Retinal pigment epithelial cell (primary cell): ENCODE measurements at regions not wholly inside any gene's neighbourhood (a gene's known extent, or its start where the extent isn't known, plus 50 kb on each side); places are given as distances from the start of the nearest gene placed in this dataset.
A peak's percentile ranks its signal among the peaks of the same experiment; 100 is the strongest.
"Not testable (repeated sequence)": the region's sequence is repeated elsewhere in the genome, so short reads cannot be mapped to it uniquely, and the experiment has no call there.

ENCODE experiments used
- DNase-seq: peaks from one replicate; pipeline ENCODE4 v3.0.0-alpha.2; 2010; ENCODE audit warnings: low read depth
- H3K4me3 ChIP-seq: 2 replicates; pipeline ENCODE4 v1.5.1; 2011; ENCODE audit warnings: mild to moderate bottlenecking, low read length, control low read depth, moderate library complexity
- CTCF ChIP-seq: conservative IDR thresholded peaks from 2 replicates; pipeline ENCODE4 v1.5.1; 2011; ENCODE audit warnings: low read depth, low read length, control low read depth, inconsistent platforms

GRCh38 chr2:95654897-95655296 is 63.1 kb downstream of the TRIM43 start:
- DNase-seq = not testable (repeated sequence)

GRCh38 chr2:95656553-95656952 is 64.8 kb downstream of the TRIM43 start:
- not testable (repeated sequence) for DNase-seq, H3K4me3 ChIP-seq

More at GRCh38 chr2:95654897-95655296, 63.1 kb downstream of the TRIM43 start:
- not testable (repeated sequence) for H3K4me3 ChIP-seq

- H3K4me3 ChIP-seq = not testable (repeated sequence)
These were observed 66.1 kb downstream of the TRIM43 start for GRCh38 chr2:95657937-95658336.

GRCh38 chr2:95660766-95661562 is 69.2 kb downstream of the TRIM43 start:
- not testable (repeated sequence) for H3K4me3 ChIP-seq, DNase-seq

More at GRCh38 chr2:95657937-95658336, 66.1 kb downstream of the TRIM43 start:
- not testable (repeated sequence) for DNase-seq

- not testable (repeated sequence) for DNase-seq, H3K4me3 ChIP-seq
These were observed 72.0 kb downstream of the TRIM43 start for GRCh38 chr2:95663471-95664441.

GRCh38 chr2:95666636-95667035 is 74.8 kb downstream of the TRIM43 start:
- not testable (repeated sequence) for H3K4me3 ChIP-seq, DNase-seq
- peak; percentile 12 for TF ChIP-seq CTCF

- no peak for DNase-seq
- no peak overlapping the region for H3K4me3 ChIP-seq
- TF ChIP-seq CTCF = no peak
These were observed 75.7 kb downstream of the TRIM43 start for GRCh38 chr2:95667480-95667879.

- not testable (repeated sequence) for H3K4me3 ChIP-seq, DNase-seq
These were observed 77.1 kb downstream of the TRIM43 start for GRCh38 chr2:95668934-95669333.

GRCh38 chr2:95669441-95669991 is 77.7 kb downstream of the TRIM43 start:
- no peak overlapping the region for H3K4me3 ChIP-seq
- TF ChIP-seq CTCF = no peak
- no peak for DNase-seq

GRCh38 chr2:95670167-95670566 is 78.4 kb downstream of the TRIM43 start:
- DNase-seq = no peak
- H3K4me3 ChIP-seq = no peak overlapping the region
- TF ChIP-seq CTCF = no peak
